BJ (cell line): ENCODE measurements at regions not wholly inside any gene's neighbourhood (a gene's known extent, or its start where the extent isn't known, plus 50 kb on each side); places are given as distances from the start of the nearest gene placed in this dataset.

Experiments used
- CTCF ChIA-PET: fragments of 350-600 bp; formaldehyde crosslinking; extraction: SDS; loops from one replicate; lab custom pipeline; 2021; ENCODE audit warnings: antibody characterized with exemption, inconsistent platforms; lab: Yijun Ruan, JAX
- POLR2A ChIA-PET: fragments of 300-600 bp; sonication (Branson Sonifier 250); formaldehyde crosslinking; extraction: SDS; loops from one replicate; lab custom pipeline; 2021; ENCODE audit warnings: antibody characterized with exemption; lab: Charles Lee
- DNase-seq: peaks from one replicate; pipeline ENCODE4 v3.0.0-alpha.2; 2011; ENCODE audit warnings: low read depth
- H3K27me3 ChIP-seq: 2 replicates; pipeline ENCODE4 v1.6.0; 2011; ENCODE audit warnings: low read length; ENCODE audit not compliant: control insufficient read depth, insufficient read depth
- H3K36me3 ChIP-seq: 2 replicates; pipeline ENCODE4 v1.5.1; 2011; ENCODE audit warnings: low read length; ENCODE audit not compliant: control insufficient read depth, insufficient read depth
- H3K4me3 ChIP-seq: 2 replicates; pipeline ENCODE4 v1.5.1; 2011; ENCODE audit warnings: low read depth, mild to moderate bottlenecking, control low read depth, low read length
- TF ChIP-seq, protein P1 (sequence below): IDR thresholded peaks from 2 replicates; pipeline ENCODE4 v1.5.1; 2011; ENCODE audit warnings: low read depth, mild to moderate bottlenecking, control low read depth, inconsistent platforms, low read length, moderate library complexity; ENCODE audit not compliant: insufficient read depth

DNA sequence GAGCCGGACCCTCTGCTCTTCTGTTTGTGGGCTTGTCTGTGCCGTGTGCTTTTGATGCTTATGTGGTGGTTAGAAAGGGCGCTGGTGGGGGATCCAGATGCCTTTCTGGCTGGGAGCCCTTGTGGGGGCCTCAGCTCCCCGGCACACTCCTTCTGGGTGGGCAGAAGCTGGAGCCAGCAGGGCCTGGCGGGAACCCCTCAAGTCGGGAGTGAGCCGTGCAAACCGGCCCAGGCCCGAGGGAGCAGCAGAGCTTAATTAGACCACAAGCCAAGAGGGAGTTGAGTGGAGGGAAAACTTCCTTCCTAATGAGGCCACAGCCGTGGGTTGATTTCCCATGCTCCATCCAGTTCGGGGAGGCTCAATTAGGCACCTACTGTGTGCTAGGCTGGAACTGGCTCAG, 76.0 kb upstream of the RNU6ATAC start:
- Histone ChIP-seq H3K27me3 (peaks cover 5% of the 10 kb centered on the region), H3K4me3 (no peak overlapping the region), H3K36me3 (no peaks in the 10 kb centered on the region)
- TF ChIP-seq, protein P1, sequence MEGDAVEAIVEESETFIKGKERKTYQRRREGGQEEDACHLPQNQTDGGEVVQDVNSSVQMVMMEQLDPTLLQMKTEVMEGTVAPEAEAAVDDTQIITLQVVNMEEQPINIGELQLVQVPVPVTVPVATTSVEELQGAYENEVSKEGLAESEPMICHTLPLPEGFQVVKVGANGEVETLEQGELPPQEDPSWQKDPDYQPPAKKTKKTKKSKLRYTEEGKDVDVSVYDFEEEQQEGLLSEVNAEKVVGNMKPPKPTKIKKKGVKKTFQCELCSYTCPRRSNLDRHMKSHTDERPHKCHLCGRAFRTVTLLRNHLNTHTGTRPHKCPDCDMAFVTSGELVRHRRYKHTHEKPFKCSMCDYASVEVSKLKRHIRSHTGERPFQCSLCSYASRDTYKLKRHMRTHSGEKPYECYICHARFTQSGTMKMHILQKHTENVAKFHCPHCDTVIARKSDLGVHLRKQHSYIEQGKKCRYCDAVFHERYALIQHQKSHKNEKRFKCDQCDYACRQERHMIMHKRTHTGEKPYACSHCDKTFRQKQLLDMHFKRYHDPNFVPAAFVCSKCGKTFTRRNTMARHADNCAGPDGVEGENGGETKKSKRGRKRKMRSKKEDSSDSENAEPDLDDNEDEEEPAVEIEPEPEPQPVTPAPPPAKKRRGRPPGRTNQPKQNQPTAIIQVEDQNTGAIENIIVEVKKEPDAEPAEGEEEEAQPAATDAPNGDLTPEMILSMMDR: no peak
- no peak for DNase-seq
- CTCF ChIA-PET: no interaction called here
- POLR2A ChIA-PET: no interaction called here

DNA sequence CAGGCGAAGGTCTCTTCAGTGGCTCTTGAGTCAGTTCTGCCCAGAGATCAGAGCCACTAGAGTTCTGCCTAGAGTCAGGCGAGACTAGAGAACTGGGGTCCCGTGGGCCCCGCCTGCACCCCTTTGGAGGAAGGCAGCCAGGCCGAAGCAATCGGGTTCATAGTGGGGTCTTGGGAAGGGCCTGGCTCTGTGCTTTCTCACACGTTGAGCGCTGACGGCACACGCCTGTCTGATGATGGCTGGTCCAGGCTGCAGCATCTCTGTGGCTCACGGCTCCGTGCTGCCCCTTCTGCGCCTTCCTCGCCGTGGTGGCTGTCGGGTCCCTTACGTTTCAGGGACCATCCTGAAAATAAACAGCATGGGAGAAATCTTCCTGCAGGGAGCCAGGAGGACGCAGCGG, 78.3 kb upstream of the RNU6ATAC start:
- no peak for DNase-seq
- peaks cover 5% of the 10 kb centered on the region for H3K27me3 ChIP-seq
- H3K36me3 ChIP-seq: no peaks in the 10 kb centered on the region
- CTCF ChIA-PET: no interaction called here
- TF ChIP-seq, protein P1: no peak
- no peak overlapping the region for H3K4me3 ChIP-seq
- POLR2A ChIA-PET: no interaction called here

DNA sequence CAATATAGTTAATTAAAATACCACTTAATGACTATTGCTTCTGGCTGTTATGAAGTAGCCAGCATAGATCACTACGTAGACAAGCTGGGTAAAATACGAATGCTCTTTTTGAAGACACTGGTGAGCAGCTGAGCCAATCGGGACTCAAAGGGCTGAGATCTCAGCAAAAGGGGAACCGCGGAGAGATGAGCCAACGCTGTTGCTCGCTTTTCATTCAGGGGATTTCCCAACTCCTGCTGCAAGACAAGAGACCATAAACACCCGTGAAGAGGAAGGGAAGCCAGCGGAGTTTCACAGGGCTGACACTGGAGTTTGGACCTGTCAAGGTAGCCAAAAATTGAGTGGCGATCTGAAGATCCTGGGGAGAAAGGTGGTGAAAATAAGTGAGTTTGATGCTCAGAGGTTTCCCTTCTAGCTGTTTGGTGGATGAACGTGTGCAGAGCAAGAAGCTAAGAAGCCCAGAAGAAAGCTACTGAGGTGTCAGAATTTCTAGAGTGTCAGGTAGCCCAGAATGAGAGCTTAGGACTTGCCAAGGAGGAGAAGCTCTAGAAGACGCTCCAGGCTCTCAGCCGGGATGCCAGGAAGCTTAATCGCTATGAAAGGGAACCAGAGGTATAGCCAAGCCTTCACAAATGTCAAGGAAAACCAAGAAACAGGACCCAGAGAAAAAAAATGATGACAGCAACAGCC, 79.6 kb upstream of the RNU6ATAC start:
- CTCF ChIA-PET: interaction anchor here (0.7 kb wide), 1 partner anchor 9 kb away, joined by 3 read pairs; no protein-coding TSS in a partner anchor
- Histone ChIP-seq H3K27me3 (peaks cover 5% of the 10 kb centered on the region), H3K36me3 (no peaks in the 10 kb centered on the region), H3K4me3 (no peak overlapping the region)
- POLR2A ChIA-PET: no interaction called here
- DNase-seq: no peak
- TF ChIP-seq, protein P1: no peak

DNA sequence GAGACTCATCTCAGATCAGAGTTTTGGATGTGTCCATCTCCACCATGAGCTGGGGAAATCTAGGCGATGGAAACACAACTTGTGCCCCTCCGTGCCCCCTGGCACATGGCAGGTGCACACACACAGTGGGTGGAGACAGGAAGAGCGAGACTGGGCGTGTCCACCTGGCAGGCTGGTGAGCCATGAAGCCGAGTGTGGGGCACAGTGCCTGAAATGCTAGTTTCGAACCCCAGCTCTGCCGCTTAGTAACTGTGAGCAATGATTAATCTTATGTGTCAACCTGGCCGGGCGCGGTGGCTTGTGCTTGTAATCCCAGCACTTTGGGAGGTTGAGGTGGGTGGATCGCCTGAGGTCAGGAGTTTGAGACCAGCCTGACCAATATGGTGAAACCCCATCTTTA, 80.8 kb upstream of the RNU6ATAC start:
- CTCF ChIA-PET: no interaction called here

DNA sequence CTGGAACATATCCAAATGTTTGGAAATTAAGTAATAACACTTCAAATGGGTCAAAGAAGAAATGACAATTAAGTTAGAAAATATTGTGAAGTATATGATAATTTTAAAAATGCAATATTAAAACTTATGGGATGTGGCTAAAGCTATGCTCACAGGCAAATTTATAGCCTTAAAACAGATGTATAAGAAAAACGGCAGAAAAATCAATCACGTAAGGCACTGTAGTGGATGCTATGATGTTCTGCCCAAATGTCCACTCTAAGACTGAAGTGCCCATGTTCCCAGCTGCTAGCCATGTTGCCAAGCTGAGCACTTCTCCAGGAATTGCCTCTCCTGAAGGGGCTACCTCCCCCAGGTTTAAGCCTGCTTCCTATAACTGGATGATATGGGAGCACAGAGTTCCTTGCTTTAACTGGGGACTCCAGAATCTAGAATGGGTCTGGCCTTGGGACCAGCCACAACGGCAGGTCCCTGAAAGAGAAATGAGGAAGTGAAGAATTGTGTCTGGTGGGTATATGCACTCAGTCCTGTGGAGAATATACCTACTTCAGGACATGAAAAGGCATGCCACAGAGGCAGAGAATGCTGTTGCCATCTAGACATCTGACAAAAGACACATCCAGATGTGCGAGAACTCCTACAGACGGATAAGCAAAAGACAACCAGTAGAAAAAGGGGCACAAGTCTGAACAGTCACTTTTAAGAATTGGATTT, 78.2 kb upstream of the RXRA start:
- ChIA-PET CTCF (interaction anchor here (1.7 kb wide), 1 partner anchor 15 kb away, joined by 4 read pairs; no protein-coding TSS in a partner anchor), POLR2A (no interaction called here)
- H3K36me3 ChIP-seq: no peaks in the 10 kb centered on the region
- TF ChIP-seq, protein P1: no peak
- no peak overlapping the region for H3K4me3 ChIP-seq
- no peaks in the 10 kb centered on the region for H3K27me3 ChIP-seq
- DNase-seq: no peak

More for the DNA sequence above, 80.8 kb upstream of the RNU6ATAC start:
- POLR2A ChIA-PET: no interaction called here
- no peak overlapping the region for H3K4me3 ChIP-seq
- peaks cover 4% of the 10 kb centered on the region for H3K27me3 ChIP-seq
- no peak for DNase-seq
- H3K36me3 ChIP-seq: no peaks in the 10 kb centered on the region
- TF ChIP-seq, protein P1: no peak
